OCI-LY1 (cell line): ENCODE measurements at regions not wholly inside any gene's neighbourhood (a gene's known extent, or its start where the extent isn't known, plus 50 kb on each side); places are given as distances from the start of the nearest gene placed in this dataset.

Experiments
- H2AFZ ChIP-seq: fragments of 200-600 bp; sonication (generic), shearing (Covaris generic); 2 replicates; pipeline ENCODE4 v1.6.0; 2014; ENCODE audit warnings: antibody characterized with exemption, mild to moderate bottlenecking, low read length
- H3F3A ChIP-seq: fragments of 200-600 bp; sonication (generic), shearing (Covaris generic); 2 replicates; pipeline ENCODE4 v1.6.0; 2014; ENCODE audit warnings: mild to moderate bottlenecking, antibody characterized with exemption, low read length, moderate library complexity; ENCODE audit not compliant: insufficient read depth
- H3K27ac ChIP-seq: fragments of 200-600 bp; sonication (generic); 2 replicates; pipeline ENCODE4 v1.5.1; 2014; ENCODE audit warnings: low read length, mixed run types, mild to moderate bottlenecking, low read depth; ENCODE audit not compliant: poor library complexity, severe bottlenecking
- H3K27me3 ChIP-seq: fragments of 200-600 bp; sonication (generic); 2 replicates; pipeline ENCODE4 v1.6.0; 2014; ENCODE audit warnings: antibody characterized with exemption, mild to moderate bottlenecking, low read length, moderate library complexity; ENCODE audit not compliant: insufficient read depth
- H3K36me3 ChIP-seq: fragments of 200-600 bp; sonication (generic); 2 replicates; pipeline ENCODE4 v1.6.1; 2014; ENCODE audit warnings: mild to moderate bottlenecking, antibody characterized with exemption, low read length, moderate library complexity, mixed read lengths; ENCODE audit not compliant: insufficient read depth
- H3K4me1 ChIP-seq: fragments of 200-600 bp; sonication (generic); 2 replicates; pipeline ENCODE4 v1.5.1; 2014; ENCODE audit warnings: mild to moderate bottlenecking, low read length, moderate library complexity; ENCODE audit not compliant: insufficient read depth, severe bottlenecking
- H3K4me2 ChIP-seq: fragments of 200-600 bp; sonication (generic), shearing (Covaris generic); 2 replicates; pipeline ENCODE4 v1.6.1; 2014; ENCODE audit warnings: low read length
- H3K4me3 ChIP-seq: fragments of 200-600 bp; sonication (generic); 2 replicates; pipeline ENCODE4 v1.5.1; 2014; ENCODE audit warnings: low read length, low read depth, mild to moderate bottlenecking, mixed read lengths; ENCODE audit not compliant: poor library complexity, severe bottlenecking
- H3K79me2 ChIP-seq: fragments of 200-600 bp; shearing (Covaris generic); 2 replicates; pipeline ENCODE4 v1.6.1; 2016; ENCODE audit warnings: mixed run types, low read length, mixed read lengths; ENCODE audit not compliant: insufficient read depth
- H3K9ac ChIP-seq: fragments of 200-600 bp; sonication (generic), shearing (Covaris generic); 2 replicates; pipeline ENCODE4 v1.6.1; 2014; ENCODE audit warnings: mild to moderate bottlenecking, low read length, mixed read lengths
- H3K9me2 ChIP-seq: fragments of 200-600 bp; sonication (generic), shearing (Covaris generic); 2 replicates; pipeline ENCODE4 v1.6.1; 2014; ENCODE audit warnings: low read depth, mild to moderate bottlenecking, low read length, mixed read lengths
- H3K9me3 ChIP-seq: fragments of 200-600 bp; shearing (Covaris generic); 2 replicates; pipeline ENCODE4 v1.6.1; 2014; ENCODE audit warnings: low read length, mixed read lengths
- H4K20me1 ChIP-seq: fragments of 200-600 bp; sonication (generic), shearing (Covaris generic); 2 replicates; pipeline ENCODE4 v1.6.0; 2016; ENCODE audit warnings: mild to moderate bottlenecking, low read length; ENCODE audit not compliant: insufficient read depth
- CTCF ChIP-seq: fragments of 200-600 bp; sonication (generic), shearing (Covaris generic); IDR thresholded peaks from 2 replicates; pipeline ENCODE4 v1.5.1; 2017; ENCODE audit warnings: mild to moderate bottlenecking, antibody characterized with exemption, low read length, moderate library complexity, mixed read lengths
- EZH2 ChIP-seq: fragments of 200-600 bp; sonication (generic), shearing (Covaris generic); IDR thresholded peaks from 2 replicates; pipeline ENCODE4 v1.8.0; 2017; ENCODE audit warnings: borderline replicate concordance, mixed run types, mild to moderate bottlenecking, antibody characterized with exemption, low read length, moderate library complexity, mixed read lengths

- no peak overlapping the region for H3K4me3 ChIP-seq
- H3K79me2 ChIP-seq, result no peaks in the 10 kb centered on the region
- TF ChIP-seq CTCF (no peak), EZH2 (no peak)
- no peak overlapping the region for H3K27ac ChIP-seq
- no peak overlapping the region for H3K9ac ChIP-seq
- H3F3A ChIP-seq, result no peaks in the 10 kb centered on the region
- no peak overlapping the region for H3K4me2 ChIP-seq
- no peaks in the 10 kb centered on the region for H3K27me3 ChIP-seq
- H2AFZ ChIP-seq, result no peak overlapping the region
- no peaks in the 10 kb centered on the region for H3K9me3 ChIP-seq
- H3K36me3 ChIP-seq, result no peaks in the 10 kb centered on the region
- H3K4me1 ChIP-seq, result peaks cover 6% of the 10 kb centered on the region
- H4K20me1 ChIP-seq, result no peaks in the 10 kb centered on the region
- no peaks in the 10 kb centered on the region for H3K9me2 ChIP-seq
Observed at GRCh38 chr2:176507786-176508185, 238.5 kb downstream of the MTX2 start.

DNA sequence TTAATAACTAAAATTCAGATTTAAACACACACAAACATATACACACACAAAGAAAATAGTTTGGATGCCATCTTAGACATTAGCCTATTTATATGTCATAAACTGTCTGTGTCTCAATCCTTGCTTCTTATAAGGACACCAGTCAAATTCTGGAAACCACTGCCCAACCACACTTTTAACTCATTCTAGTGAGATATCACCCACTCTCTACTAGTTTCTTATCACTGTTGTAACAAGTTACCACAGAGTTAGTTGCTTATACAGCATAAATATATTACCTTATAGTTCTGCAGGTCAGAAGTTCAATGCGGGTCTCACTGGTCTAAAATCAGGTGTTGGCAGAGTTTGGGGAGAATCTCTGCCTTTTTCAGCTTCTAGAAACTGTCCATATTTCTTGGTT, 239.1 kb downstream of the MTX2 start:
- Histone ChIP-seq H3F3A (no peaks in the 10 kb centered on the region), H3K9me3 (no peaks in the 10 kb centered on the region), H3K79me2 (no peaks in the 10 kb centered on the region), H3K27ac (no peak overlapping the region), H3K4me3 (no peak overlapping the region), H3K9me2 (no peaks in the 10 kb centered on the region), H4K20me1 (no peaks in the 10 kb centered on the region), H3K4me2 (no peak overlapping the region), H3K36me3 (no peaks in the 10 kb centered on the region), H3K27me3 (no peaks in the 10 kb centered on the region), H3K4me1 (peaks cover 6% of the 10 kb centered on the region), H2AFZ (no peak overlapping the region), H3K9ac (no peak overlapping the region)
- TF ChIP-seq CTCF, result no peak

DNA sequence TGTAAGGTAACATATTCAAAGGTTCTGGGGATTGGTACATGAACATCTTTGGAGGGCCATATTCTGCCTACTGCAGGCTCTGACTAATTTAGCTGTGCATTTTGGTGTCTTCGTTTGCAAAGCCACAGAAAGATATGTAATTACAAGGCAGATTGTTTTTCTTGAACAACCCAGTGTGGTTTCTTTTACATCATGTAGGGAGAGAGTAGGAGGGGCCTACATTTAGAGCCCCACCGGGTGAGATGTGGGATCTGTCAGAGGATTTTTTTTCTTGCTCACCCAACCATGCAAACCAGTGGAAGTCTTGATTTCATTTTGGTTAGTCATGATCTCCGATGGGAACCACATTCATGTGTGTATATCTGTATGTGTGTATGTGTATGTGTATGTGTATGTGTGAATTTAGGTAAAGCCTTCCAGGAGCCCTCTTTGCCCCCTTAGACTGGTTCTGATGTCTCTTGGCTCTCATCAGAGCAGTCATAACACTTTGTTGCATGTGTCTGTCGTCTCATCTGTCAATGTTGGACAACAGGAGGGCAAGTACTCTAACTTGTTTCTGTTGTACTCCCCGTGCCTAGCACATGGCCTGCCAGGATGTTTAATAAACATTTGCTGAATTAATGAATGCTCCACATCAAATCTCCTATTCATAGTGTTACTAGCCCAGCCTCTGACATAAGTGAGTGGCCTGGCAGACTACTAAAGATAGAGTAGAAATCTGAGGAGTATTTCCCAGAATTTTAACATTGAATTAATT, 239.9 kb downstream of the MTX2 start:
- H3F3A ChIP-seq, result no peaks in the 10 kb centered on the region
- no peak overlapping the region for H3K27ac ChIP-seq
- no peak overlapping the region for H2AFZ ChIP-seq
- H3K36me3 ChIP-seq, result no peaks in the 10 kb centered on the region
- no peak overlapping the region for H3K4me3 ChIP-seq
- no peak overlapping the region for H3K9ac ChIP-seq
- no peaks in the 10 kb centered on the region for H3K9me2 ChIP-seq
- H3K4me2 ChIP-seq, result no peak overlapping the region
- no peaks in the 10 kb centered on the region for H3K79me2 ChIP-seq
- H3K4me1 ChIP-seq, result peaks cover 6% of the 10 kb centered on the region
- H3K9me3 ChIP-seq, result no peaks in the 10 kb centered on the region
- no peaks in the 10 kb centered on the region for H3K27me3 ChIP-seq
- no peak for TF ChIP-seq EZH2
- TF ChIP-seq CTCF, result no peak
- no peaks in the 10 kb centered on the region for H4K20me1 ChIP-seq
